ENCODE measurements at regions not wholly inside any gene's neighbourhood (a gene's known extent, or its start where the extent isn't known, plus 50 kb on each side); places are given as distances from the start of the nearest gene placed in this dataset.

GRCh38 chr5:90037646-90038045 is 371.9 kb downstream of the CETN3 start:
- DNase-seq (ENCODE audit: low read depth, low spot score), result no peak
- Histone ChIP-seq H3K4me1 (ENCODE audit: control insufficient read depth, extremely low read depth, insufficient read depth, low read length) (no peaks in the 10 kb centered on the region), H3K27ac (ENCODE audit: insufficient read depth, low read depth, low read length) (no peak overlapping the region), H2AFZ (ENCODE audit: low read depth, low read length) (no peak overlapping the region), H3K9ac (replicated peaks; ENCODE audit: extremely low read depth, insufficient read depth, low read length) (no peak overlapping the region), H4K20me1 (replicated peaks; ENCODE audit: control insufficient read depth, extremely low read depth, insufficient read depth, low read length) (no peaks in the 10 kb centered on the region), H3K36me3 (ENCODE audit: control insufficient read depth in 2 of 2, extremely low read depth in 1 of 2, insufficient read depth in 2 of 2, low read length in 2 of 2) (no peaks in the 10 kb centered on the region), H3K79me2 (ENCODE audit: control insufficient read depth, insufficient read depth, low read length) (no peaks in the 10 kb centered on the region), H3K4me3 (replicated peaks in 1 of 3; ENCODE audit: insufficient read depth in 1 of 3, low read depth in 1 of 3, low read length in 3 of 3) (no peak overlapping the region), H3K4me2 (ENCODE audit: insufficient read depth, low read length) (no peak overlapping the region), H3K9me1 (replicated peaks; ENCODE audit: control insufficient read depth, extremely low read depth, insufficient read depth, low read length) (no peaks in the 10 kb centered on the region), H3K9me3 (replicated peaks; ENCODE audit: control insufficient read depth, insufficient read depth, low read length) (no peaks in the 10 kb centered on the region), H3K27me3 (ENCODE audit: control insufficient read depth in 2 of 2, insufficient read depth in 2 of 2, low read length in 2 of 2) (no peaks in the 10 kb centered on the region)
- FAIRE-seq, result no peak
- ChIA-PET POLR2A (no interaction called here), CTCF (no interaction called here)
- no TSS peak for BruUV-seq (replicated peaks)
- intact Hi-C loops (cut with micrococcal nuclease), result no loop called here
- no peak for TF ChIP-seq MYC (IDR thresholded peaks at IDR 0.05; ENCODE audit: low read depth, low read length)
- TF ChIP-seq JUN (IDR thresholded peaks at IDR 0.05; ENCODE audit: borderline replicate concordance, insufficient read depth, insufficient read length, low read depth), result no peak
- dilution Hi-C loops (cut with MboI; ENCODE audit: extremely low pct_ligation_motif_present, low sequenced_read_pairs), result no loop called here

GRCh38 chr5:90022711-90023053 is 386.9 kb downstream of the CETN3 start:
- Histone ChIP-seq H3K9me1 (replicated peaks; ENCODE audit: control insufficient read depth, extremely low read depth, insufficient read depth, low read length) (no peaks in the 10 kb centered on the region), H4K20me1 (replicated peaks; ENCODE audit: control insufficient read depth, extremely low read depth, insufficient read depth, low read length) (no peaks in the 10 kb centered on the region), H3K4me2 (ENCODE audit: insufficient read depth, low read length) (no peak overlapping the region), H3K79me2 (ENCODE audit: control insufficient read depth, insufficient read depth, low read length) (no peaks in the 10 kb centered on the region), H3K9me3 (replicated peaks; ENCODE audit: control insufficient read depth, insufficient read depth, low read length) (no peaks in the 10 kb centered on the region), H3K9ac (replicated peaks; ENCODE audit: extremely low read depth, insufficient read depth, low read length) (no peak overlapping the region), H3K4me3 (replicated peaks in 1 of 3; ENCODE audit: insufficient read depth in 1 of 3, low read depth in 1 of 3, low read length in 3 of 3) (no peak overlapping the region), H3K4me1 (ENCODE audit: control insufficient read depth, extremely low read depth, insufficient read depth, low read length) (peaks cover 6% of the 10 kb centered on the region), H3K27ac (ENCODE audit: insufficient read depth, low read depth, low read length) (no peak overlapping the region), H3K27me3 (ENCODE audit: control insufficient read depth in 2 of 2, insufficient read depth in 2 of 2, low read length in 2 of 2) (no peaks in the 10 kb centered on the region), H2AFZ (ENCODE audit: low read depth, low read length) (no peak overlapping the region), H3K36me3 (ENCODE audit: control insufficient read depth in 2 of 2, extremely low read depth in 1 of 2, insufficient read depth in 2 of 2, low read length in 2 of 2) (no peaks in the 10 kb centered on the region)
- intact Hi-C loops (cut with micrococcal nuclease) (loop anchor here (5.0 kb wide), 1 partner anchor 385 kb away; the partner anchor contains the start of gene CETN3), dilution Hi-C loops (cut with MboI; ENCODE audit: extremely low pct_ligation_motif_present, low sequenced_read_pairs) (no loop called here)
- CTCF ChIA-PET, result no interaction called here
- TF ChIP-seq EZH2 (IDR thresholded peaks at IDR 0.05; ENCODE audit: borderline replicate concordance, low read depth, low read length, severe bottlenecking) (no peak), JUN (IDR thresholded peaks at IDR 0.05; ENCODE audit: borderline replicate concordance, insufficient read depth, insufficient read length, low read depth) (no peak), MYC (IDR thresholded peaks at IDR 0.05; ENCODE audit: low read depth, low read length) (no peak), CTCF (IDR thresholded peaks at IDR 0.05; ENCODE audit: extremely low read depth in 1 of 2, insufficient read depth in 1 of 2, low read depth in 1 of 2, low read length in 2 of 2) (no peak), POLR2AphosphoS5 (IDR thresholded peaks at IDR 0.05; ENCODE audit: insufficient read depth, low read depth, low read length) (no peak), FOS (IDR thresholded peaks at IDR 0.05; ENCODE audit: borderline replicate concordance, insufficient read depth, low read length) (no peak), GATA2 (IDR thresholded peaks at IDR 0.05; ENCODE audit: insufficient read depth, insufficient read length, low read depth, low read length) (no peak), POLR2A (IDR thresholded peaks at IDR 0.05; ENCODE audit: low read depth, low read length) (no peak), MAX (IDR thresholded peaks at IDR 0.05; ENCODE audit: insufficient read depth, insufficient read length) (no peak)
- POLR2A ChIA-PET, result no interaction called here
- BruUV-seq (replicated peaks), result no TSS peak
- FAIRE-seq (no peak), DNase-seq (ENCODE audit: low read depth, low spot score) (no peak)

Data from endothelial cell of umbilical vein (primary cell).